ENCODE measurements at regions not wholly inside any gene's neighbourhood (a gene's known extent, or its start where the extent isn't known, plus 50 kb on each side); places are given as distances from the start of the nearest gene placed in this dataset.

- TF ChIP-seq ZNF565 (CRISPR knock-in tag; conservative IDR thresholded peaks at IDR 0.05; ENCODE audit: low read depth) (no peak), ZC3H10 (CRISPR knock-in tag; IDR thresholded peaks at IDR 0.05) (no peak), ESRRG (CRISPR knock-in tag; IDR thresholded peaks at IDR 0.05) (no peak), OSR1 (CRISPR knock-in tag; IDR thresholded peaks at IDR 0.05) (no peak), TOX (CRISPR knock-in tag; IDR thresholded peaks at IDR 0.05; ENCODE audit: borderline replicate concordance) (no peak)
Observed at GRCh38 chr22:22424956-22425355, 83.6 kb downstream of the ZNF280B start.
